Activated CD4-positive, alpha-beta T cell treated with anti-CD3 and anti-CD28 coated beads, Interleukin-2, amount 50 U/mL, for 16 hours (primary cell): ENCODE measurements at regions not wholly inside any gene's neighbourhood (a gene's known extent, or its start where the extent isn't known, plus 50 kb on each side); places are given as distances from the start of the nearest gene placed in this dataset.

Experiments used
- DNase-seq: peaks from one replicate; pipeline ENCODE4 v3.0.0-alpha.2; 2020

DNA sequence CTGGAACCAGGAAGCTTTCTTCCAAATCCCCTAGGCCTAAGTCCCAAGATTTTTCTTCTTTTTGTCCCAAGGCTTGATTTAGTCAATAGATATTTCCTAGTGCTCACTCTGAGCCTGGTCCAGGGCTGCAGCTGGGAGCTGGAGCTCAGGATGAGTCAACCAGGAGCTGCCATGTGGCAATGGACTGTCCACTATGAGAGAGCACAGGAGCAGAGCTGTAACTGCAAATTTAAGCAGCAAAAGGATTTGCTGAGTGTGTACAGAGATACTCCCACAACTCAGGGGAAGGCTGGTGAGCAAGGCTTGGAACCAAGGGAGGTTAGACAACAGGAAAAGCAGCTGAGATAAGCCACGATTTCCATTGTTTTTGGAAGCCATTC, 92.1 kb upstream of the CXCL12 start:
- DNase-seq = no peak

DNA sequence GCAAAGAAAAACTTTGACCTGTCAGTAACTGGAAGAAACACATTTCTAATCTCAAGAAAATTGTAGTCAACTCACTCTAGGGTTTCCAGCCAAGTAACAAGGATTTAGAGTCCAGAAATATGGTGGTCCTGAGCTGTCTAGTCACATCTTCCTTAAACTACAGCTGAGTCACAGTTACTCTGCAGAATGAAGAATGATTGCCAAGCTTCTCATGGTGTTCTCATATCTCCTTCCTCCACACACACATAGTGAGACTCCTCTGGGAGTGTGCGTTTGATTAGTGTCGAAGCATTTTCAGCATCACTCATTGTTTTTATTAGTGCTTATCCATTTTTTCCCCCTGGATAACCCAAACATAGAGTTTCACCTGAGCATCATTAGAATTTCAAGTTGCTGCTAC, 93.1 kb upstream of the CXCL12 start:
- no peak for DNase-seq

- no peak for DNase-seq
These were observed 94.2 kb upstream of the CXCL12 start for GRCh38 chr10:44478876-44479705.

DNA sequence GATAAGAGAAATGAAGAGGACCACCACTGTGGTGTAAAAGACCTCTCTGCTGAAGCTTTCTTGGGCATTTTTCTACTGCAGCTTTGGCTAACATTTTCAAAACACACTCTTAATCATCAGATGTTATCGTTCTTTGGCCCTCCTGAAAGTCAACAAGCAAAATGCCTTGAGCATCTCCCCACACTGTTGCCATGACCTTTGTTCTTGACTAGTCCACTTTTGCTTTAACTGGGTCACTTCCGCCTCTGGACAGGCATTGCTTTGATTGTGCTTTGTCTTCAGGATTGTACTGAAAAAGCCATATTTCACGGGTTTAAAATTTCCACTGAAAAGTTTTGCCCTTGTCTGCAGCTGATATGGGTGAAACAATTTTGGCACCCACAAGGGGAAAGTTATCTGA, 107.8 kb upstream of the CXCL12 start:
- DNase-seq = no peak

DNA sequence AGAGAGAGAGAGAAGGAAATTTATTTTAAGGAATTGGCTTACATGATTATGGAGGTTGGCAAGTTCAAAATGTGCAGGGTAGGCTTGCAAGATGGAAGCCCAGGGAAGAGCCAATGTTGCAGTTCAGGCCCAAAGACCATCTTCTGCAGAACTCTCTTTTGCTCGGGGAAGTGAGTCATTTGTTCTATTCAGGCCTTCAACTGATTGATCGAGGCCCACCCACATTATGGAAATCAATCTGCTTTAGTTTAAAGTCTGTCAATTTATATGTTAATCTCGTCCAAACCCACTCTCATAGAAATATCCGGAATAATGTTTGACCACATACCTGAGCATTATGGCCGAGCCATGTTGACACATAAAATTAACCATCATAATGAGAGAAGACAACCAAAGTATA, 113.3 kb upstream of the CXCL12 start:
- DNase-seq = no peak

- no peak for DNase-seq
These were observed 115.6 kb upstream of the CXCL12 start for GRCh38 chr10:44500451-44500850.

- DNase-seq = no peak
These were observed 121.5 kb upstream of the CXCL12 start for GRCh38 chr10:44506386-44506785.

DNA sequence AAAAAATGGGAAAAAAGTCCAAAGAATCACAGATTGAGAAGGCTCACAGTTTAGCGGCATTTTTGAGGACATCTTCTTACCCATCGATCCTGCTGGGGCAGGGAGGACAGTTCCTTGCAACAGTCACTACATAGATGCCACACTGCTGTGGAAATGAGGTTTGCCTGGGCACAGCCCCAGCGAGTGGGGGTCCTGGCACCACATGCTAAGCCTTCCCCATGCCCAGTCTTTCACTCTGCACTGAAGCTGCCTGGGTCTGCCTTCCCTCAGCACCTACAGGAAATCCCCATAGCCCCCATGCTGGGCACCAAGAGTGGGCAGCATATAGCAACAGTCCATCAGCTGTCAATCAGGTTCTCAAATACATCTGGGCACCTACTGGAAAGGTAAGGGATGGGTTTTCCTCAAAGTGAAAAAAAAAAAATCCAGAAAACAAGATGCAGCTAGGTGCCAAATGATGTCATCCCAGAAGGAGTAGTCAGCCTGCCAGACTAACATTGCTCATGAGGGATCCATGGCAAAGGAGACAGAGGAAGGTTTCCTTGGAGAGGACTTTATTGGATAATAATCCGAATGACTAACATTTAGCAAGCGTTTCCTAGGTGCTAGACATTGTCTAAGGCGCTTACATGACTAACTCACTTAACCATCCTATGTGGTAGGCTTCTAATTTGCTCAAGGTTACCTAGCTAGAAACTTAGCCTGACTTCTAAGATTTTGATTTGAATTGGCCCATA, 125.7 kb upstream of the CXCL12 start:
- no peak for DNase-seq

DNA sequence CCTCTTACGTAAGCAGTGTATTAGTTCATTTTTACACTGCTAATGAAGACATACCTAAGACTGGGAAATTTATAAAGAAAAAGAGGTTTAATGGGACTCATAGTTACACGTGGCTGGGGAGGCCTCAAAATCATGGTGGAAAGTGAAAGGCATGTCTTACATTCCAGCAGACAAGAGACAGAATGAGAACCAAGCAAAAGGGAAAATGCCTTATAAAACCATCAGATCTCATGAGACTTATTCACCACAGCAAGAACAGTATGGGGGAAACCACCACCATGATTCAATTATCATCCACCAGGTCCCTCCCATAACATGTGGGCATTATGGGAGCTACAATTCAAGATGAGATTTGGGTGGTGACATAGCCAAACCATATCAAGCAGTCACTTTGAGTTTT, 126.3 kb upstream of the CXCL12 start:
- no peak for DNase-seq

GRCh38 chr10:44511601-44512000, 126.7 kb upstream of the CXCL12 start:
- DNase-seq = no peak

DNA sequence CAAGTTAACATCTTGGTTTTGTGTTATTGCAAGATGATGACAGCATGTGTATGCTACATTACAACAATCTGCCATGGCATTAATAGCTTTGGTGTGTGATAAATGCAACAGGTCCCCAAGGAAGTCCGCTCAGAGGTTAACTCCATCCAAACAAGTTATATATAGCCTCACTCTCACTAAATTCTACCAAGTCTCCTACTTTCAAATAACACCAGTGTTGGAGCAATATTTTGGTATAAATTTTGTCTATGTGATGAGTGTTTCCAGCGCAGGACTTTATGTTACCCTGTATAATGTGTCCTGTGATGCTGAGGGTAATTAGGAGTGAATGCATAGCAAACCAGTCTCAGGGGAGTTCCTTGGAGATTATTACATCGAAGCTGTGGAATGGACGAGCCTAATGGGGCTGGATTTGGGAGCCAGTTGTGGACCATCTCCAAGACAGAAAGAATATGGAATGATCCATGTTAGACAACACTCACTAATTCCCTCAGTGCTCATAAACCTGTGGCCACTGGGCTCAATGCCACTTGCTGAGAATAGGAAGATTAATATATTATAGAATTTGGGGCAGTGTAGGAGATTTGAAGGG, 127.6 kb upstream of the CXCL12 start:
- DNase-seq = no peak

- no peak for DNase-seq
These were observed 128.7 kb upstream of the CXCL12 start for GRCh38 chr10:44513591-44513990.

DNA sequence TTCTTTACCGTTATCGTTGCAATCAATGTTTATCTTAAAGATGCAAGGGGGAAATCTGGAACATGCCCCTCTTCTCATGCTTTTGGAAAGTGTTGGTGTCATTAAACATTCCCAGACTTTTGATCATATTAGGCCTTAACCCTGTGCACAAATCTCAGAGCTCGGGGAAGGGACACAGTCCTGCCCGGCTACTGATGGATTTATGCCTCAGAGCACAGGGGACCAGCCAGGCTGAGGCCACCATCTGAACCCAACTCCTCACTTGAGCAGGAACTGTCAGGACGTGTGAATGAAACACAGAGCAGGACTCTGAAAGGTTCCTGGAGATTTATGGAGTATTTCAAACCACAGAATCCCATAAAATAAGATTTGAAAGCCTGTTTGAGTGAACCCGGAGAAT, 132.0 kb upstream of the CXCL12 start:
- DNase-seq = no peak

GRCh38 chr10:44517635-44518034, 132.7 kb upstream of the CXCL12 start:
- DNase-seq = peak; percentile 23

DNA sequence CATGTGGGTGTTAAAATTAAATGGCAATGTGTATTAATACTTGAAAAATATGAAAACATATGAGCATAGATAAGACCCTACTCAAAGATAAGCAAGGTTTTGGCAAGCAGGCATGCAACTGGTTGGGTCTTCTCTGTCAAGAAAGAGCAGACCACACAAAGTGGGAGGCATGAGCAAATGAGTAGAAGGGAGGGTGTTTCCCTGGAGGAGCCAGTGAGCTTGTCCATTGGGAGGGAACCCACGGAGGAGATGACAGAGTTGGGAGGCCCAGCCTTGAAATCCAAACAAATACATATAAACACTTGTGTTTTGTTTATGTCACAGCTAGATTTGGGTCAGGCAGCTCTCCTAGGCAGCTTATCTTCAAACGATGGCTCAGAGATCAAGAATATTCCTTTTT, 134.5 kb upstream of the CXCL12 start:
- no peak for DNase-seq

- no peak for DNase-seq
These were observed 135.8 kb upstream of the CXCL12 start for GRCh38 chr10:44520651-44521050.

- DNase-seq = no peak
These were observed 154.3 kb upstream of the CXCL12 start for GRCh38 chr10:44539178-44539577.

GRCh38 chr10:44552726-44553125, 167.8 kb upstream of the CXCL12 start:
- DNase-seq = no peak

GRCh38 chr10:44557596-44558191, 172.8 kb upstream of the CXCL12 start:
- no peak for DNase-seq

DNA sequence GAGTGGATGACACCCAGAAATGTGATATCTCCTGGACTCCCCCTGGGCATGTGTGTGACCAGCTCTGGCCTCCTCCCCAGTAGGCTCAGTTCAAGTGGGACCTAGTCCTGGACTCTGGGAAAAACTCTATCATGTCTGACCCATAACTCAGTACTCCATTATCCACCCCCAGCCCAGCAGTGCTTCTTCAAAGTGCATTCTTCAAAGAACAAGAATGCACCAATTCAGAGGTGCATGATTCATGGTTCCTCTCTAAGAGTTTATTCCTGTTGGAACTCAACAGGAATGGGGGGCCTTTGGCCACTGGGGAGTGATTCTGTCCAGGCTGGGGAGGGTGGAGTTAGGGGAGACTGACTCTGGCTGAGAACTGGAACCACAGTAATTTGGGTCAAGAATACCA, 173.6 kb upstream of the CXCL12 start:
- DNase-seq = no peak

GRCh38 chr10:44564361-44564760, 179.5 kb upstream of the CXCL12 start:
- DNase-seq = no peak

DNA sequence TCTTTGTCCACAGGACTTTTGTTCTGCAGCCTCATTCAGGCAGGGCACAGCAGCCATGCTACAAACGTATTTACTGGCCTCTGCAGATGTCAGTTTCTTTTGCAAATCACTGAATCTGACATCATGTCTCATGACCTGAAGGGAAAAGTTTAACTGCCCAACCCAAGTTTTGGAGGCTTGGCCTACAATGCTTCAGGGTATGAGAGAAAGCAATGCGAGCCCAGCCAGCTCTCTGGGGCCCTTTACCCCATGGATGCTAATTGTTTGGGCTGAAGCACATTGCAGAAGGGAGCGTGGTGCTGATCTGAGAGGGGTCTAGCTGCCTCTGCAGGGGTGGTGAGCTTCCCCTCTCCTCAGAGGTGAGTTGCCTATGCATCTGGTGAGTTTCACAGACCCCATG, 179.9 kb upstream of the CXCL12 start:
- DNase-seq = no peak

DNA sequence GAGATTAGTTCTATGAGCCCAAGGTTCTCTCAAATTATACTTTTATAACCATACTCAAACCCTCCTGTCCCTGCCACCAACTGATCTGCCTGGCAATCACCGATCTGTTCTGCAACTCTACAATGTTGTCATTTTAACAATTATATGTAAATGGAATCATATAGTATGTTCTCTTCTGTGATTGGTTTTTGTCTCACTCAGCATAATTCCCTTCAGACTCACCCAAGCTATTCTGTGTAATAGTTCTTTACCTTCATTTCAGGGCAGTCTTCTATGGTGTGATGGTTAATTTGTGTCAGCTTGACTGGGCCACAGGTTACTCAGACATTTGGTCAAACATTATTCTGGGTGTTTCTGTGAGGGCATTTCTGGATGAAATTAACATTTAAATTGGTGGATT, 181.9 kb upstream of the CXCL12 start:
- DNase-seq = no peak

DNA sequence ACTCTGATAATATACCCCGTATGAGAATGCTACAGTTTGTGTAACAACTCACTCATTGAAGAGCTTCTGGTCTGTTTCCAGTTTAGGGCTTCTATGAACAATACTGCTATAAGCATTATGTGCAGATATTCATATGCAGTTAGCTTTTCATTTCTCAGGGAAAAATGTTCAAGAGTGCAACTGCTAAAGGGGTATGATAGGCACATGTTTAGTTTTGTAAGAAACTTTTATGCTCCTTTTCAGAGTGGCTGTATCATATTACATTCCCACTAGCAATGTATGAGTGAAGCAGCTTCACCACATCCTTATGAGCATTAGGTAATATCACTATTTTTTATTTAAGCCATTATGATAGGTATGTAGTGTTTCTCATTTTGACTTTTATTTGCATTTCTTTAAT, 182.6 kb upstream of the CXCL12 start:
- no peak for DNase-seq
